ENCODE measurements at regions not wholly inside any gene's neighbourhood (a gene's known extent, or its start where the extent isn't known, plus 50 kb on each side); places are given as distances from the start of the nearest gene placed in this dataset.
A peak's percentile ranks its signal among the peaks of the same experiment; 100 is the strongest.

- TF ChIP-seq CTCF (IDR thresholded peaks at IDR 0.05; ENCODE audit: low read depth, low read length, missing control alignments), result no peak
- no peak overlapping the region for H3K4me3 ChIP-seq (ENCODE audit: low read depth, low read length)
- no peak for DNase-seq (ENCODE audit: low read depth)
Measured at GRCh38 chr5:149435660-149436059, 56.6 kb upstream of the IL17B start.

- no peak overlapping the region for H3K4me3 ChIP-seq (ENCODE audit: low read depth, low read length)
- DNase-seq (ENCODE audit: low read depth), result no peak
- TF ChIP-seq CTCF (IDR thresholded peaks at IDR 0.05; ENCODE audit: low read depth, low read length, missing control alignments), result no peak
Measured at GRCh38 chr5:149435015-149435376, 55.9 kb upstream of the IL17B start.

- no peak overlapping the region for H3K4me3 ChIP-seq (ENCODE audit: low read depth, low read length)
- peak; percentile 77 for TF ChIP-seq CTCF (IDR thresholded peaks at IDR 0.05; ENCODE audit: low read depth, low read length, missing control alignments)
- no peak for DNase-seq (ENCODE audit: low read depth)
Measured at GRCh38 chr5:149434162-149435014, 55.3 kb upstream of the IL17B start.

- no peak for TF ChIP-seq CTCF (IDR thresholded peaks at IDR 0.05; ENCODE audit: low read depth, low read length, missing control alignments)
- no peak overlapping the region for H3K4me3 ChIP-seq (ENCODE audit: low read depth, low read length)
- DNase-seq (ENCODE audit: low read depth), result no peak
Measured at GRCh38 chr5:149433524-149434131, 54.5 kb upstream of the IL17B start.

GRCh38 chr5:149432911-149433401 is 53.9 kb upstream of the IL17B start:
- DNase-seq (ENCODE audit: low read depth), result no peak
- TF ChIP-seq CTCF (IDR thresholded peaks at IDR 0.05; ENCODE audit: low read depth, low read length, missing control alignments), result no peak
- no peak overlapping the region for H3K4me3 ChIP-seq (ENCODE audit: low read depth, low read length)

GRCh38 chr5:149432376-149432775 is 53.3 kb upstream of the IL17B start:
- DNase-seq (ENCODE audit: low read depth), result no peak
- no peak overlapping the region for H3K4me3 ChIP-seq (ENCODE audit: low read depth, low read length)
- TF ChIP-seq CTCF (IDR thresholded peaks at IDR 0.05; ENCODE audit: low read depth, low read length, missing control alignments), result no peak
